Left ventricle myocardium inferior (tissue), 1 donor: ENCODE measurements at regions not wholly inside any gene's neighbourhood (a gene's known extent, or its start where the extent isn't known, plus 50 kb on each side); places are given as distances from the start of the nearest gene placed in this dataset.

Experiments used
- DNase-seq: peaks from one replicate; pipeline ENCODE4 v3.0.0-alpha.2; 2020
- H3K27ac ChIP-seq: fragments of 200-600 bp; replicated peaks from 2 replicates; pipeline ENCODE4 v1.8.0; 2021
- H3K27me3 ChIP-seq: fragments of 200-600 bp; 2 replicates; pipeline ENCODE4 v1.8.0; 2021; ENCODE audit warnings: low read depth
- H3K36me3 ChIP-seq: fragments of 200-600 bp; 2 replicates; pipeline ENCODE4 v1.8.0; 2021
- H3K4me1 ChIP-seq: fragments of 200-600 bp; 2 replicates; pipeline ENCODE4 v1.8.0; 2021
- H3K4me3 ChIP-seq: fragments of 200-600 bp; 2 replicates; pipeline ENCODE4 v1.8.0; 2021; ENCODE audit warnings: mild to moderate bottlenecking, moderate library complexity
- H3K9me3 ChIP-seq: fragments of 200-600 bp; replicated peaks from 2 replicates; pipeline ENCODE4 v1.8.0; 2021
- CTCF ChIP-seq: fragments of 200-600 bp; IDR thresholded peaks from 2 replicates; pipeline ENCODE4 v1.8.0; 2021; ENCODE audit warnings: antibody characterized with exemption, mild to moderate bottlenecking, borderline replicate concordance
- intact Hi-C: fragments of 100-400 bp; cut with micrococcal nuclease; formaldehyde crosslinking; loops from one replicate; pipeline ENCODE4 v1.11.0; 2022
- donor health status: DM: no; HTN: yes; CAD: no; lungs with severe emphysema.

- no peak for TF ChIP-seq CTCF
- H3K4me3 ChIP-seq = no peak overlapping the region
- no peaks in the 10 kb centered on the region for H3K4me1 ChIP-seq
- no peak for DNase-seq
- no peaks in the 10 kb centered on the region for H3K27me3 ChIP-seq
- intact Hi-C loops = no loop called here
- no peaks in the 10 kb centered on the region for H3K9me3 ChIP-seq
- no peaks in the 10 kb centered on the region for H3K36me3 ChIP-seq
- no peak overlapping the region for H3K27ac ChIP-seq
Observed at GRCh38 chr11:100543386-100543785, 143.7 kb upstream of the ARHGAP42 start.

GRCh38 chr11:100545556-100545955, 141.5 kb upstream of the ARHGAP42 start:
- no peak overlapping the region for H3K27ac ChIP-seq
- intact Hi-C loops = no loop called here
- DNase-seq = no peak
- H3K36me3 ChIP-seq = no peaks in the 10 kb centered on the region
- no peaks in the 10 kb centered on the region for H3K27me3 ChIP-seq
- no peak for TF ChIP-seq CTCF
- H3K4me3 ChIP-seq = no peak overlapping the region
- no peaks in the 10 kb centered on the region for H3K4me1 ChIP-seq
- no peaks in the 10 kb centered on the region for H3K9me3 ChIP-seq

- no peak for TF ChIP-seq CTCF
- intact Hi-C loops = no loop called here
- Histone ChIP-seq H3K4me1 (peaks cover under 1% of the 10 kb centered on the region), H3K9me3 (no peaks in the 10 kb centered on the region), H3K36me3 (no peaks in the 10 kb centered on the region), H3K4me3 (no peak overlapping the region), H3K27ac (no peak overlapping the region), H3K27me3 (no peaks in the 10 kb centered on the region)
- no peak for DNase-seq
Observed at GRCh38 chr11:100545970-100546369, 141.1 kb upstream of the ARHGAP42 start.

- Histone ChIP-seq H3K4me3 (no peak overlapping the region), H3K4me1 (peaks cover 4% of the 10 kb centered on the region), H3K27ac (no peak overlapping the region), H3K36me3 (no peaks in the 10 kb centered on the region), H3K9me3 (no peaks in the 10 kb centered on the region), H3K27me3 (no peaks in the 10 kb centered on the region)
- no peak for DNase-seq
- intact Hi-C loops = no loop called here
- TF ChIP-seq CTCF = no peak
Observed at GRCh38 chr11:100546714-100547113, 140.4 kb upstream of the ARHGAP42 start.

- Histone ChIP-seq H3K9me3 (no peaks in the 10 kb centered on the region), H3K27ac (no peak overlapping the region), H3K4me1 (peaks cover 4% of the 10 kb centered on the region), H3K36me3 (no peaks in the 10 kb centered on the region), H3K27me3 (no peaks in the 10 kb centered on the region), H3K4me3 (no peak overlapping the region)
- no peak for DNase-seq
- no peak for TF ChIP-seq CTCF
- intact Hi-C loops = no loop called here
Observed at GRCh38 chr11:100550298-100550697, 136.8 kb upstream of the ARHGAP42 start.
